GM23338 (cell line): ENCODE measurements at regions not wholly inside any gene's neighbourhood (a gene's known extent, or its start where the extent isn't known, plus 50 kb on each side); places are given as distances from the start of the nearest gene placed in this dataset.

Experiments
- CREB1 ChIP-seq: fragments of 250-450 bp; sonication (Bioruptor Pico); IDR thresholded peaks from 2 replicates; pipeline ENCODE4 v1.5.0; 2020; ENCODE audit warnings: low read depth, mild to moderate bottlenecking, moderate library complexity
- CTCF ChIP-seq, 2 experiments: fragments of 200-600 bp in 1 of 2; sonication (generic) in 1 of 2; conservative IDR thresholded peaks; 2 replicates each; pipeline versions ENCODE4 v1.5.1 to v1.6.1; 2016 to 2017; ENCODE audit warnings: antibody characterized with exemption in 2 of 2, low read depth in 2 of 2, mild to moderate bottlenecking in 2 of 2, moderate library complexity in 1 of 2
- EZH2 ChIP-seq: fragments of 200-600 bp; sonication (generic); IDR thresholded peaks from one replicate; pipeline ENCODE4 v1.8.0; 2017; ENCODE audit warnings: antibody characterized with exemption, mild to moderate bottlenecking, low read depth; ENCODE audit not compliant: unreplicated experiment
- EZH2phosphoT487 ChIP-seq: fragments of 200-600 bp; sonication (generic); IDR thresholded peaks from one replicate; pipeline ENCODE4 v1.8.1; 2018; ENCODE audit warnings: antibody characterized with exemption; ENCODE audit not compliant: unreplicated experiment
- JUNB ChIP-seq: IDR thresholded peaks from one replicate; pipeline ENCODE4 v1.6.1; 2016; ENCODE audit warnings: antibody characterized with exemption; ENCODE audit not compliant: unreplicated experiment
- POLR2AphosphoS5 ChIP-seq: IDR thresholded peaks from 2 replicates; pipeline ENCODE4 v1.6.1; 2016; ENCODE audit warnings: antibody characterized with exemption, low read depth
- REST ChIP-seq: IDR thresholded peaks from one replicate; pipeline ENCODE4 v1.6.1; 2018; ENCODE audit warnings: antibody characterized with exemption; ENCODE audit not compliant: unreplicated experiment
- STAT1 ChIP-seq: IDR thresholded peaks from one replicate; pipeline ENCODE4 v1.6.1; 2016; ENCODE audit warnings: antibody characterized with exemption; ENCODE audit not compliant: unreplicated experiment
- ZNF114 ChIP-seq: fragments of 250-450 bp; sonication (Bioruptor Pico); IDR thresholded peaks from 2 replicates; pipeline ENCODE4 v1.5.0; 2020; ENCODE audit warnings: mild to moderate bottlenecking, moderate library complexity
- ZNF331 ChIP-seq: fragments of 250-450 bp; sonication (Bioruptor Pico); IDR thresholded peaks from 2 replicates; pipeline ENCODE4 v1.5.0; 2020; ENCODE audit warnings: low read depth, mild to moderate bottlenecking, moderate library complexity

DNA sequence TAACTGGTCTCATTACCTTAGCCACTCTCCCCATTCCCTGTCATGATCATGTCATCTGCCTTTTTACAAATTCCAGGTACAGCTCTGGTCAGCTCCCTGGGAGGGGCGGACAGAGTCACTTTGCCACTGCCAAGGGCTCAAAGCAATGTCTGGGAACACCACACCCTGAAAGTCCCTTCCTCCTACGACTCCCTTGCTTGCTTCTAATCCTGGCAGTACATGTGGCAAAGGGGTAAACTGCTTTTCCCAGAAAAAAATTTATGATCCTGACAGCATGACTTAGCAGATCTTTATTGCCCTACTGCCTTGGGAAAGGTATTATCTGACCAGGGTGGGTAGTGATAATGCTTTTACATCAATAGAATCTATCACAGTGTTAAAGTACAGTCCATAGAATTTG, 376.0 kb upstream of the PDE3A start:
- TF ChIP-seq CTCF (conservative IDR thresholded peaks at IDR 0.05; ENCODE audit: low read depth in 2 of 2) = no peak
- no peak for TF ChIP-seq POLR2AphosphoS5
- TF ChIP-seq EZH2 = no peak
- TF ChIP-seq REST = no peak
- TF ChIP-seq CREB1 (CRISPR knock-in tag) = no peak
- TF ChIP-seq ZNF331 (CRISPR knock-in tag) = no peak
- TF ChIP-seq EZH2phosphoT487 = no peak
- TF ChIP-seq JUNB = no peak
- no peak for TF ChIP-seq STAT1
- TF ChIP-seq ZNF114 (CRISPR knock-in tag) = no peak
